OCI-LY7 (cell line): ENCODE measurements at regions not wholly inside any gene's neighbourhood (a gene's known extent, or its start where the extent isn't known, plus 50 kb on each side); places are given as distances from the start of the nearest gene placed in this dataset.

ENCODE experiments used
- EZH2phosphoT487 ChIP-seq: fragments of 200-600 bp; sonication (generic); IDR thresholded peaks from 2 replicates; pipeline ENCODE4 v1.6.1; 2018; ENCODE audit warnings: low read depth, borderline replicate concordance, mild to moderate bottlenecking, mixed run types, antibody characterized with exemption, low read length, moderate library complexity, mixed read lengths
- TF ChIP-seq, protein P1 (sequence below): fragments of 200-600 bp; sonication (generic); conservative IDR thresholded peaks from 2 replicates; pipeline ENCODE4 v1.5.1; 2014; ENCODE audit warnings: mild to moderate bottlenecking, antibody characterized with exemption, low read length, moderate library complexity, mixed read lengths

DNA sequence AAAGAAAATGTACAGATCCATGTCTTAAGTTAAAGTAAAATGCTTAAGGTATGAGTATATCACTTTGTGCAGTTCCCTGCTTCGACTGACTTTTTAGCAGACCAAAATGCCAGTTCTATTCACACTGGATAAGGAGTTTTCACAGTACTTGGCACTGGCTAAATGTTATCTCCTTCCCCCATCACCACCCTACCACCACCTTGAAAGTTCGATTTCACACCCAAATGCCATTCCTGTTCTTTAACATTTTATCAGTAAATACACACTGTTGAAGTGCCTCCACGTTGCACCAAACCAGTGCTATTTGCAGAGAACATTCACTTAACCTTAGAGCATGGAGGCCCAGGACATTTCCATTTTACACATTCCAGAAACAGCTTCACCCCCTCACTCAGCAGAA is 100.0 kb downstream of the URB2 start:
- TF ChIP-seq, protein P1, sequence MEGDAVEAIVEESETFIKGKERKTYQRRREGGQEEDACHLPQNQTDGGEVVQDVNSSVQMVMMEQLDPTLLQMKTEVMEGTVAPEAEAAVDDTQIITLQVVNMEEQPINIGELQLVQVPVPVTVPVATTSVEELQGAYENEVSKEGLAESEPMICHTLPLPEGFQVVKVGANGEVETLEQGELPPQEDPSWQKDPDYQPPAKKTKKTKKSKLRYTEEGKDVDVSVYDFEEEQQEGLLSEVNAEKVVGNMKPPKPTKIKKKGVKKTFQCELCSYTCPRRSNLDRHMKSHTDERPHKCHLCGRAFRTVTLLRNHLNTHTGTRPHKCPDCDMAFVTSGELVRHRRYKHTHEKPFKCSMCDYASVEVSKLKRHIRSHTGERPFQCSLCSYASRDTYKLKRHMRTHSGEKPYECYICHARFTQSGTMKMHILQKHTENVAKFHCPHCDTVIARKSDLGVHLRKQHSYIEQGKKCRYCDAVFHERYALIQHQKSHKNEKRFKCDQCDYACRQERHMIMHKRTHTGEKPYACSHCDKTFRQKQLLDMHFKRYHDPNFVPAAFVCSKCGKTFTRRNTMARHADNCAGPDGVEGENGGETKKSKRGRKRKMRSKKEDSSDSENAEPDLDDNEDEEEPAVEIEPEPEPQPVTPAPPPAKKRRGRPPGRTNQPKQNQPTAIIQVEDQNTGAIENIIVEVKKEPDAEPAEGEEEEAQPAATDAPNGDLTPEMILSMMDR, result no peak
- no peak for TF ChIP-seq EZH2phosphoT487
